ENCODE measurements at regions not wholly inside any gene's neighbourhood (a gene's known extent, or its start where the extent isn't known, plus 50 kb on each side); places are given as distances from the start of the nearest gene placed in this dataset.
"Not testable (repeated sequence)": the region's sequence is repeated elsewhere in the genome, so short reads cannot be mapped to it uniquely, and the experiment has no call there.

DNA sequence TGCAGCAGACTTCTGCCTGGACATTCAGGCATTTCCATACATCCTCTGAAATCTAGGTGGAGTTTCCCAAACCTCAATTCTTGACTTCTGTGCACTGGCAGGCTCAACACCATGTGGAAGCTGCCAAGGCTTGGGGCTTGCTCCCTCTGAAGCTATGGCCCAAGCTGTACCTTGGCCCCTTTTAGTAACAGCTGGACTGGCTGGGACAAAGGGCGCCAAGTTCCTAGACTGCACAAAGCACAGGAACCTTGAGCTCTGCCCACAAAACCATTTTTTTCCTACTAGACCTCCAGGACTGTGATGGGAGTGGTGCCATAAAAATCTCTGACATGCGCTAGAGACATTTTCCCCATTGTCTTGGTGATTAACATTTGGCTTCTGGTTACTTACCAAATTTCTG is 127.1 kb upstream of the FUT9 start:
- H2AFZ ChIP-seq (ENCODE audit: low read depth, low read length); H2BK5ac ChIP-seq (ENCODE audit: low read depth, low read length, poor library complexity, severe bottlenecking); H2BK15ac ChIP-seq (ENCODE audit: low read depth, poor library complexity, severe bottlenecking); H3K4me2 ChIP-seq (ENCODE audit: low read length, poor library complexity, severe bottlenecking); H3K27ac ChIP-seq (ENCODE audit: low read length, poor library complexity, severe bottlenecking); H4K8ac ChIP-seq (ENCODE audit: low read length); H3K18ac ChIP-seq (ENCODE audit: low read depth in 1 of 2, low read length in 2 of 2); H3K4ac ChIP-seq (ENCODE audit: low read depth in 1 of 2, low read length in 2 of 2); H2AK5ac ChIP-seq (ENCODE audit: low read length, severe bottlenecking); H3K36me3 ChIP-seq (ENCODE audit: control insufficient read depth in 1 of 2, insufficient read depth in 2 of 2, low read depth in 1 of 2, low read length in 2 of 2); H3K14ac ChIP-seq (ENCODE audit: low read length in 2 of 2); H4K91ac ChIP-seq (ENCODE audit: low read length); DNase-seq; H2BK12ac ChIP-seq (ENCODE audit: low read length in 2 of 2); H2BK120ac ChIP-seq (ENCODE audit: low read depth, low read length); H3K4me1 ChIP-seq (ENCODE audit: control insufficient read depth, insufficient read depth, low read depth, low read length); H3K4me3 ChIP-seq (ENCODE audit: insufficient read depth in 1 of 2, low read depth in 1 of 2, low read length in 2 of 2); H3K23ac ChIP-seq (ENCODE audit: low read length in 2 of 2); H3K27me3 ChIP-seq (ENCODE audit: control insufficient read depth in 1 of 2, insufficient read depth in 1 of 2, low read length in 2 of 2); H3K9me3 ChIP-seq (ENCODE audit: control insufficient read depth, low read length); H3K79me1 ChIP-seq (replicated peaks; ENCODE audit: low read length, poor library complexity, severe bottlenecking); H3K9ac ChIP-seq (ENCODE audit: low read length): not testable (repeated sequence)
- 86% methylated on average over 2 of the region's 2 CpGs for WGBS

DNA sequence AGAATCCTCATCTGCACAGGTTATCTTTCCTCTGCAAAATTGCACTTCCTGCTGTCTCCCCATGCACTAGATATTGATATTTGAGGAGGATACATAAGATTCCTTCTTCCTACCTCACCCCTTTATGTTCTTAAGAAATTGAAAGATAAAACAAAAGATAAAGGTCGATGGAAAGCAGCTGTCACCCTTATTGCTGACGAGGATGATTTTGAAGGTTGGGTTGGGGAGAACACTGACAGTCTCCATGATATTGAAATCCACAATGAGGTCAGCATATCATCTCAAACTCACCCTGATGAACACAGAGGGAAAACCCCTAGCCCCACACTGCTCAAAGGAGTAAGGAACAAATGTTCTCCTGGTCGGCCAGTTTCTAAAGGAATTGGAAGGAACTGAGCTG is 110.6 kb upstream of the FUT9 start:
- Histone ChIP-seq H3K36me3 (ENCODE audit: control insufficient read depth in 1 of 2, insufficient read depth in 2 of 2, low read depth in 1 of 2, low read length in 2 of 2) (no peaks in the 10 kb centered on the region), H3K18ac (ENCODE audit: low read depth in 1 of 2, low read length in 2 of 2) (no peak overlapping the region), H2BK5ac (ENCODE audit: low read depth, low read length, poor library complexity, severe bottlenecking) (no peak overlapping the region), H2BK12ac (ENCODE audit: low read length in 2 of 2) (no peak overlapping the region), H3K4me3 (ENCODE audit: insufficient read depth in 1 of 2, low read depth in 1 of 2, low read length in 2 of 2) (no peak overlapping the region), H4K91ac (ENCODE audit: low read length) (no peak overlapping the region), H2AK5ac (ENCODE audit: low read length, severe bottlenecking) (no peak overlapping the region), H3K4me2 (ENCODE audit: low read length, poor library complexity, severe bottlenecking) (no peak overlapping the region), H3K14ac (ENCODE audit: low read length in 2 of 2) (no peak overlapping the region), H3K4ac (ENCODE audit: low read depth in 1 of 2, low read length in 2 of 2) (no peak overlapping the region), H2AFZ (ENCODE audit: low read depth, low read length) (no peak overlapping the region), H3K9ac (ENCODE audit: low read length) (no peak overlapping the region), H3K27me3 (ENCODE audit: control insufficient read depth in 1 of 2, insufficient read depth in 1 of 2, low read length in 2 of 2) (no peaks in the 10 kb centered on the region), H3K4me1 (ENCODE audit: control insufficient read depth, insufficient read depth, low read depth, low read length) (no peaks in the 10 kb centered on the region), H2BK120ac (ENCODE audit: low read depth, low read length) (no peak overlapping the region), H3K27ac (ENCODE audit: low read length, poor library complexity, severe bottlenecking) (no peak overlapping the region), H3K79me1 (replicated peaks; ENCODE audit: low read length, poor library complexity, severe bottlenecking) (no peaks in the 10 kb centered on the region), H4K8ac (ENCODE audit: low read length) (no peak overlapping the region), H3K23ac (ENCODE audit: low read length in 2 of 2) (no peak overlapping the region), H2BK15ac (ENCODE audit: low read depth, poor library complexity, severe bottlenecking) (no peak overlapping the region), H3K9me3 (ENCODE audit: control insufficient read depth, low read length) (peaks cover 14% of the 10 kb centered on the region)
- no peak for DNase-seq
- 83% methylated on average over 2 of the region's 3 CpGs for WGBS

GRCh38 chr6:95917034-95917433 is 98.7 kb upstream of the FUT9 start:
- no peak overlapping the region for H2AFZ ChIP-seq (ENCODE audit: low read depth, low read length)
- WGBS, result 56% methylated on average over 1 of the region's 2 CpGs

DNA sequence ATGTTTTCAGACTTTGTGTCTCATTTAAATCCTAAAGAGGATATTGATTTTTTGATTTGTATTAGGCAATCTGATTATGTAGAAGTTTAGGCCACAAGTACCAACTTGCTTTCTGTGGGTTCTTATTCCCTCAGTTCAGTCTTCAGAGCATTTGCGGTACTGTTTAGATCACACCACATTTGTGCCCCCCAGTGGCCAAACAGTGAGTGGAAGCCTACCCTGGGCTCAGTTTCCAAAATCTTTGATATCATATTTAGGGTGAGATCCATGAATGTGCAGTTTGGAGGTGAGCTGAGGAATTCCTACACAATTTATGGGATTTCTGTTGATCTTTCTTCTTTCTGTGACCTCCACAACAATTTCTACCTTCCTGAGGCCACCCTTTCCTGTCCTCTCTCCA is 92.3 kb upstream of the FUT9 start:
- Histone ChIP-seq H3K4me2 (ENCODE audit: low read length, poor library complexity, severe bottlenecking) (no peak overlapping the region), H3K9ac (ENCODE audit: low read length) (no peak overlapping the region), H4K8ac (ENCODE audit: low read length) (no peak overlapping the region), H3K14ac (ENCODE audit: low read length in 2 of 2) (no peak overlapping the region), H2BK120ac (ENCODE audit: low read depth, low read length) (no peak overlapping the region), H3K18ac (ENCODE audit: low read depth in 1 of 2, low read length in 2 of 2) (no peak overlapping the region), H4K91ac (ENCODE audit: low read length) (no peak overlapping the region), H3K9me3 (ENCODE audit: control insufficient read depth, low read length) (no peaks in the 10 kb centered on the region), H3K79me1 (replicated peaks; ENCODE audit: low read length, poor library complexity, severe bottlenecking) (no peaks in the 10 kb centered on the region), H3K4ac (ENCODE audit: low read depth in 1 of 2, low read length in 2 of 2) (no peak overlapping the region), H3K36me3 (ENCODE audit: control insufficient read depth in 1 of 2, insufficient read depth in 2 of 2, low read depth in 1 of 2, low read length in 2 of 2) (no peaks in the 10 kb centered on the region), H2AK5ac (ENCODE audit: low read length, severe bottlenecking) (no peak overlapping the region), H2AFZ (ENCODE audit: low read depth, low read length) (no peak overlapping the region), H2BK15ac (ENCODE audit: low read depth, poor library complexity, severe bottlenecking) (no peak overlapping the region), H3K27me3 (ENCODE audit: control insufficient read depth in 1 of 2, insufficient read depth in 1 of 2, low read length in 2 of 2) (no peaks in the 10 kb centered on the region), H3K23ac (ENCODE audit: low read length in 2 of 2) (no peak overlapping the region), H3K4me1 (ENCODE audit: control insufficient read depth, insufficient read depth, low read depth, low read length) (no peaks in the 10 kb centered on the region), H2BK12ac (ENCODE audit: low read length in 2 of 2) (no peak overlapping the region), H2BK5ac (ENCODE audit: low read depth, low read length, poor library complexity, severe bottlenecking) (no peak overlapping the region), H3K4me3 (ENCODE audit: insufficient read depth in 1 of 2, low read depth in 1 of 2, low read length in 2 of 2) (no peak overlapping the region), H3K27ac (ENCODE audit: low read length, poor library complexity, severe bottlenecking) (no peak overlapping the region)
- no CpG with 5 or more reads among the region's 1 CpG for WGBS
- DNase-seq, result no peak

More at GRCh38 chr6:95917034-95917433, 98.7 kb upstream of the FUT9 start:
- Histone ChIP-seq H3K36me3 (ENCODE audit: control insufficient read depth in 1 of 2, insufficient read depth in 2 of 2, low read depth in 1 of 2, low read length in 2 of 2) (no peaks in the 10 kb centered on the region), H3K18ac (ENCODE audit: low read depth in 1 of 2, low read length in 2 of 2) (no peak overlapping the region), H3K79me1 (replicated peaks; ENCODE audit: low read length, poor library complexity, severe bottlenecking) (no peaks in the 10 kb centered on the region), H3K4me3 (ENCODE audit: insufficient read depth in 1 of 2, low read depth in 1 of 2, low read length in 2 of 2) (no peak overlapping the region), H3K9ac (ENCODE audit: low read length) (no peak overlapping the region), H2BK5ac (ENCODE audit: low read depth, low read length, poor library complexity, severe bottlenecking) (peak overlapping the region; percentile 57), H2BK12ac (ENCODE audit: low read length in 2 of 2) (no peak overlapping the region), H3K27me3 (ENCODE audit: control insufficient read depth in 1 of 2, insufficient read depth in 1 of 2, low read length in 2 of 2) (no peaks in the 10 kb centered on the region), H3K27ac (ENCODE audit: low read length, poor library complexity, severe bottlenecking) (no peak overlapping the region), H2BK120ac (ENCODE audit: low read depth, low read length) (no peak overlapping the region), H3K4ac (ENCODE audit: low read depth in 1 of 2, low read length in 2 of 2) (no peak overlapping the region), H3K9me3 (ENCODE audit: control insufficient read depth, low read length) (no peaks in the 10 kb centered on the region), H3K4me1 (ENCODE audit: control insufficient read depth, insufficient read depth, low read depth, low read length) (no peaks in the 10 kb centered on the region), H4K8ac (ENCODE audit: low read length) (no peak overlapping the region), H2AK5ac (ENCODE audit: low read length, severe bottlenecking) (no peak overlapping the region), H3K4me2 (ENCODE audit: low read length, poor library complexity, severe bottlenecking) (no peak overlapping the region), H3K14ac (ENCODE audit: low read length in 2 of 2) (no peak overlapping the region), H4K91ac (ENCODE audit: low read length) (no peak overlapping the region), H2BK15ac (ENCODE audit: low read depth, poor library complexity, severe bottlenecking) (no peak overlapping the region), H3K23ac (ENCODE audit: low read length in 2 of 2) (no peak overlapping the region)
- DNase-seq, result no peak

Data from mesenchymal stem cell (in vitro differentiated cells and primary cell).